Stimulated activated effector memory CD8-positive, alpha-beta T cell treated with anti-CD3 and anti-CD28 coated beads, Interleukin-12 subunit alpha, Interleukin-12 subunit beta, amount 100 ng/mL, for 72 hours (primary cell): ENCODE measurements at regions not wholly inside any gene's neighbourhood (a gene's known extent, or its start where the extent isn't known, plus 50 kb on each side); places are given as distances from the start of the nearest gene placed in this dataset.
A peak's percentile ranks its signal among the peaks of the same experiment; 100 is the strongest.

Experiments
- ATAC-seq: fragments of 150-1000 bp; cut with Tn5 transposase; 2 replicates; pipeline ENCODE4 v1.10.0; 2021
- DNase-seq, 2 donors: peaks; one replicate each; pipeline ENCODE4 v3.0.0; 2021 to 2022; ENCODE audit warnings: low spot score in 2 of 2
- H3K27ac Mint-ChIP-seq: one replicate; pipeline ENCODE4 v1.8.0; 2022; ENCODE audit warnings: mild to moderate bottlenecking, mixed read lengths
- H3K36me3 Mint-ChIP-seq: one replicate; pipeline ENCODE4 v1.8.0; 2022; ENCODE audit warnings: mild to moderate bottlenecking, mixed read lengths
- H3K4me1 Mint-ChIP-seq: one replicate; pipeline ENCODE4 v1.8.0; 2022; ENCODE audit warnings: mixed read lengths
- H3K4me3 Mint-ChIP-seq: one replicate; pipeline ENCODE4 v1.8.0; 2022; ENCODE audit warnings: mild to moderate bottlenecking, mixed read lengths
- H3K9me3 Mint-ChIP-seq: one replicate; pipeline ENCODE4 v1.8.0; 2022; ENCODE audit warnings: mixed read lengths

- H3K36me3 Mint-ChIP-seq: no peaks in the 10 kb centered on the region
- H3K27ac Mint-ChIP-seq: no peak overlapping the region
- DNase-seq (no peak), ATAC-seq (no peak)
- H3K4me3 Mint-ChIP-seq: no peak overlapping the region
- H3K9me3 Mint-ChIP-seq: no peaks in the 10 kb centered on the region
- H3K4me1 Mint-ChIP-seq: peaks cover 11% of the 10 kb centered on the region
These were observed 75.8 kb upstream of the PAX2 start for GRCh38 chr10:100669616-100670015.

GRCh38 chr10:100670368-100670767, 75.0 kb upstream of the PAX2 start:
- no peaks in the 10 kb centered on the region for H3K9me3 Mint-ChIP-seq
- H3K36me3 Mint-ChIP-seq: no peaks in the 10 kb centered on the region
- DNase-seq (no peak), ATAC-seq (no peak)
- H3K27ac Mint-ChIP-seq: no peak overlapping the region
- no peak overlapping the region for H3K4me3 Mint-ChIP-seq
- peaks cover 11% of the 10 kb centered on the region for H3K4me1 Mint-ChIP-seq

GRCh38 chr10:100670828-100671479, 74.4 kb upstream of the PAX2 start:
- no peaks in the 10 kb centered on the region for H3K9me3 Mint-ChIP-seq
- ATAC-seq (peak; percentile 86), DNase-seq (peak; percentile 81 to 86)
- H3K36me3 Mint-ChIP-seq: no peaks in the 10 kb centered on the region
- H3K4me3 Mint-ChIP-seq: no peak overlapping the region
- H3K27ac Mint-ChIP-seq: no peak overlapping the region
- H3K4me1 Mint-ChIP-seq: peaks cover 11% of the 10 kb centered on the region

GRCh38 chr10:100672199-100672598, 73.2 kb upstream of the PAX2 start:
- DNase-seq: no peak
- H3K27ac Mint-ChIP-seq: no peak overlapping the region

GRCh38 chr10:100677290-100677945, 68.0 kb upstream of the PAX2 start:
- H3K4me1 Mint-ChIP-seq: peaks cover 8% of the 10 kb centered on the region
- no peak overlapping the region for H3K27ac Mint-ChIP-seq
- no peak overlapping the region for H3K4me3 Mint-ChIP-seq
- no peaks in the 10 kb centered on the region for H3K9me3 Mint-ChIP-seq
- no peaks in the 10 kb centered on the region for H3K36me3 Mint-ChIP-seq
- no peak for DNase-seq
- ATAC-seq: peak; percentile 91

More at GRCh38 chr10:100672199-100672598, 73.2 kb upstream of the PAX2 start:
- H3K4me3 Mint-ChIP-seq: no peak overlapping the region
- H3K9me3 Mint-ChIP-seq: no peaks in the 10 kb centered on the region
- peaks cover 12% of the 10 kb centered on the region for H3K4me1 Mint-ChIP-seq
- no peak for ATAC-seq
- no peaks in the 10 kb centered on the region for H3K36me3 Mint-ChIP-seq

- ATAC-seq (no peak), DNase-seq (no peak)
- no peak overlapping the region for H3K27ac Mint-ChIP-seq
- no peaks in the 10 kb centered on the region for H3K9me3 Mint-ChIP-seq
- no peak overlapping the region for H3K4me3 Mint-ChIP-seq
- peaks cover 17% of the 10 kb centered on the region for H3K4me1 Mint-ChIP-seq
- H3K36me3 Mint-ChIP-seq: no peaks in the 10 kb centered on the region
These were observed 66.1 kb upstream of the PAX2 start for GRCh38 chr10:100679327-100679726.

- H3K36me3 Mint-ChIP-seq: peaks cover 2% of the 10 kb centered on the region
- peaks cover 9% of the 10 kb centered on the region for H3K4me1 Mint-ChIP-seq
- H3K4me3 Mint-ChIP-seq: no peak overlapping the region
- H3K9me3 Mint-ChIP-seq: no peaks in the 10 kb centered on the region
- DNase-seq (no peak), ATAC-seq (no peak)
- H3K27ac Mint-ChIP-seq: no peak overlapping the region
These were observed 62.4 kb upstream of the PAX2 start for GRCh38 chr10:100683004-100683403.

GRCh38 chr10:100683545-100684300, 61.7 kb upstream of the PAX2 start:
- Mint-ChIP-seq H3K4me3 (no peak overlapping the region), H3K4me1 (peaks cover 16% of the 10 kb centered on the region), H3K27ac (no peak overlapping the region), H3K36me3 (peaks cover 6% of the 10 kb centered on the region), H3K9me3 (no peaks in the 10 kb centered on the region)
- no peak for DNase-seq
- no peak for ATAC-seq

GRCh38 chr10:100684688-100685235, 60.6 kb upstream of the PAX2 start:
- peaks cover 16% of the 10 kb centered on the region for H3K4me1 Mint-ChIP-seq
- DNase-seq: no peak
- H3K27ac Mint-ChIP-seq: no peak overlapping the region
- H3K36me3 Mint-ChIP-seq: peaks cover 6% of the 10 kb centered on the region
- no peaks in the 10 kb centered on the region for H3K9me3 Mint-ChIP-seq
- no peak for ATAC-seq
- H3K4me3 Mint-ChIP-seq: no peak overlapping the region

GRCh38 chr10:100685331-100685730, 60.1 kb upstream of the PAX2 start:
- DNase-seq (no peak), ATAC-seq (no peak)
- H3K9me3 Mint-ChIP-seq: no peaks in the 10 kb centered on the region
- H3K36me3 Mint-ChIP-seq: peaks cover 6% of the 10 kb centered on the region
- no peak overlapping the region for H3K4me3 Mint-ChIP-seq
- no peak overlapping the region for H3K27ac Mint-ChIP-seq
- H3K4me1 Mint-ChIP-seq: peaks cover 16% of the 10 kb centered on the region

GRCh38 chr10:100687143-100688003, 58.0 kb upstream of the PAX2 start:
- no peak overlapping the region for H3K4me3 Mint-ChIP-seq
- no peak for ATAC-seq
- H3K9me3 Mint-ChIP-seq: no peaks in the 10 kb centered on the region
- peaks cover 16% of the 10 kb centered on the region for H3K4me1 Mint-ChIP-seq
- H3K27ac Mint-ChIP-seq: no peak overlapping the region
- peaks cover 6% of the 10 kb centered on the region for H3K36me3 Mint-ChIP-seq
- DNase-seq: no peak

GRCh38 chr10:100688201-100688600, 57.2 kb upstream of the PAX2 start:
- no peak for DNase-seq
- no peaks in the 10 kb centered on the region for H3K9me3 Mint-ChIP-seq
- H3K4me1 Mint-ChIP-seq: peaks cover 8% of the 10 kb centered on the region
- peaks cover 6% of the 10 kb centered on the region for H3K36me3 Mint-ChIP-seq
- no peak for ATAC-seq
- H3K27ac Mint-ChIP-seq: no peak overlapping the region
- no peak overlapping the region for H3K4me3 Mint-ChIP-seq

GRCh38 chr10:100693821-100694220, 51.6 kb upstream of the PAX2 start:
- Mint-ChIP-seq H3K4me1 (peaks cover 6% of the 10 kb centered on the region), H3K27ac (no peak overlapping the region), H3K9me3 (no peaks in the 10 kb centered on the region), H3K4me3 (no peak overlapping the region), H3K36me3 (no peaks in the 10 kb centered on the region)
- ATAC-seq: no peak
- DNase-seq: no peak
